Activated T-cell treated with anti-CD3 and anti-CD28 coated beads, Interleukin-2, amount 50 U/mL, for 48 hours (primary cell): ENCODE measurements at regions not wholly inside any gene's neighbourhood (a gene's known extent, or its start where the extent isn't known, plus 50 kb on each side); places are given as distances from the start of the nearest gene placed in this dataset.
"Not testable (repeated sequence)": the region's sequence is repeated elsewhere in the genome, so short reads cannot be mapped to it uniquely, and the experiment has no call there.

Experiments used
- DNase-seq, 2 experiments: peaks; one replicate each; pipeline ENCODE4 v3.0.0-alpha.2; 2020

GRCh38 chr7:35910621-35911020 is 109.8 kb downstream of the SEPTIN7 start:
- not testable (repeated sequence) for DNase-seq

GRCh38 chr7:35913350-35913749 is 112.5 kb downstream of the SEPTIN7 start:
- not testable (repeated sequence) for DNase-seq

- not testable (repeated sequence) for DNase-seq
Measured at GRCh38 chr7:35914214-35914613, 113.4 kb downstream of the SEPTIN7 start.

- not testable (repeated sequence) for DNase-seq
Measured at GRCh38 chr7:35915247-35915955, 114.5 kb downstream of the SEPTIN7 start.

GRCh38 chr7:35918217-35918616 is 117.4 kb downstream of the SEPTIN7 start:
- DNase-seq, result not testable (repeated sequence)

GRCh38 chr7:35919607-35920006 is 118.8 kb downstream of the SEPTIN7 start:
- not testable (repeated sequence) for DNase-seq

GRCh38 chr7:35921338-35921737 is 120.5 kb downstream of the SEPTIN7 start:
- not testable (repeated sequence) for DNase-seq

- not testable (repeated sequence) for DNase-seq
Measured at GRCh38 chr7:35924668-35925067, 123.8 kb downstream of the SEPTIN7 start.

- DNase-seq, result not testable (repeated sequence)
Measured at GRCh38 chr7:35926966-35927365, 126.1 kb downstream of the SEPTIN7 start.

GRCh38 chr7:35931134-35931533 is 130.3 kb downstream of the SEPTIN7 start:
- DNase-seq, result not testable (repeated sequence)

GRCh38 chr7:35931551-35931950 is 130.7 kb downstream of the SEPTIN7 start:
- DNase-seq, result not testable (repeated sequence)

- not testable (repeated sequence) for DNase-seq
Measured at GRCh38 chr7:35940695-35941094, 139.8 kb downstream of the SEPTIN7 start.

GRCh38 chr7:35945621-35946020 is 144.8 kb downstream of the SEPTIN7 start:
- DNase-seq, result not testable (repeated sequence)

- not testable (repeated sequence) for DNase-seq
Measured at GRCh38 chr7:35955735-35956134, 154.9 kb downstream of the SEPTIN7 start.

- not testable (repeated sequence) for DNase-seq
Measured at GRCh38 chr7:35956988-35957387, 156.1 kb downstream of the SEPTIN7 start.

- not testable (repeated sequence) for DNase-seq
Measured at GRCh38 chr7:35961260-35961659, 160.4 kb downstream of the SEPTIN7 start.

- DNase-seq, result not testable (repeated sequence)
Measured at GRCh38 chr7:35962607-35963006, 161.8 kb downstream of the SEPTIN7 start.

- no peak for DNase-seq
Measured at GRCh38 chr7:35967366-35968139, 166.7 kb downstream of the SEPTIN7 start.

- DNase-seq, result no peak
Measured at GRCh38 chr7:35968140-35968940, 167.5 kb downstream of the SEPTIN7 start.

- no peak for DNase-seq
Measured at GRCh38 chr7:35969066-35969465, 168.2 kb downstream of the SEPTIN7 start.

- no peak for DNase-seq
Measured at GRCh38 chr7:35970458-35970857, 169.6 kb downstream of the SEPTIN7 start.

- DNase-seq, result no peak
Measured at GRCh38 chr7:35971133-35971891, 170.5 kb downstream of the SEPTIN7 start.
